Neuronal stem cell (in vitro differentiated cells): ENCODE measurements at regions not wholly inside any gene's neighbourhood (a gene's known extent, or its start where the extent isn't known, plus 50 kb on each side); places are given as distances from the start of the nearest gene placed in this dataset.
"Not testable (repeated sequence)": the region's sequence is repeated elsewhere in the genome, so short reads cannot be mapped to it uniquely, and the experiment has no call there.

Experiments used
- DNase-seq: peaks from one replicate; pipeline ENCODE4 v3.0.0-alpha.2; 2013; ENCODE audit warnings: low spot score
- H2AFZ ChIP-seq: one replicate; pipeline ENCODE4 v1.6.1; 2013; ENCODE audit warnings: mild to moderate bottlenecking, low read length, inconsistent platforms
- H2AK5ac ChIP-seq: 2 replicates; pipeline ENCODE4 v1.6.1; 2013; ENCODE audit warnings: low read depth, mild to moderate bottlenecking, inconsistent platforms, low read length, moderate library complexity, mixed read lengths
- H2BK120ac ChIP-seq: 2 replicates; pipeline ENCODE4 v1.6.1; 2013; ENCODE audit warnings: low read depth, mild to moderate bottlenecking, inconsistent platforms, low read length, moderate library complexity, mixed read lengths
- H2BK12ac ChIP-seq: one replicate; pipeline ENCODE4 v1.6.1; 2013; ENCODE audit warnings: low read length, inconsistent platforms
- H2BK15ac ChIP-seq: 2 replicates; pipeline ENCODE4 v1.6.1; 2013; ENCODE audit warnings: mild to moderate bottlenecking, low read length, inconsistent platforms, mixed read lengths
- H2BK5ac ChIP-seq: one replicate; pipeline ENCODE4 v1.6.1; 2013; ENCODE audit warnings: inconsistent platforms, mild to moderate bottlenecking, low read length, moderate library complexity
- H3K14ac ChIP-seq: one replicate; pipeline ENCODE4 v1.6.1; 2013; ENCODE audit warnings: low read length, inconsistent platforms
- H3K18ac ChIP-seq: 2 replicates; pipeline ENCODE4 v1.6.1; 2013; ENCODE audit warnings: low read length, inconsistent platforms
- H3K23ac ChIP-seq: 2 replicates; pipeline ENCODE4 v1.6.1; 2013; ENCODE audit warnings: low read depth, mild to moderate bottlenecking, mixed read lengths, low read length, inconsistent platforms; ENCODE audit not compliant: poor library complexity
- H3K27ac ChIP-seq: replicated peaks from 3 replicates; pipeline ENCODE4 v1.5.1; 2013; ENCODE audit warnings: low read length, inconsistent platforms
- H3K27me3 ChIP-seq, 3 experiments: 2 replicates each; pipeline ENCODE4 v1.6.1; 2013; ENCODE audit warnings: low read length in 3 of 3, mild to moderate bottlenecking in 2 of 3, inconsistent platforms in 1 of 3, low read depth in 1 of 3, mixed read lengths in 1 of 3, moderate library complexity in 1 of 3; ENCODE audit not compliant: control insufficient read depth in 3 of 3, insufficient read depth in 3 of 3
- H3K36me3 ChIP-seq, 2 donors: replicated peaks in 1 of 2; 2 replicates each; pipeline ENCODE4 v1.6.1; 2013; ENCODE audit warnings: low read length in 2 of 2; ENCODE audit not compliant: control insufficient read depth in 2 of 2, insufficient read depth in 2 of 2
- H3K4ac ChIP-seq: 2 replicates; pipeline ENCODE4 v1.6.1; 2013; ENCODE audit warnings: inconsistent platforms, mild to moderate bottlenecking, low read length, moderate library complexity
- H3K4me1 ChIP-seq, 2 donors: 1 replicate in 1 of 2; 2 replicates in 1 of 2; pipeline ENCODE4 v1.6.1; 2013; ENCODE audit warnings: low read length in 2 of 2, low read depth in 1 of 2; ENCODE audit not compliant: control insufficient read depth in 2 of 2, insufficient read depth in 1 of 2
- H3K4me2 ChIP-seq: one replicate; pipeline ENCODE4 v1.6.1; 2013; ENCODE audit warnings: mild to moderate bottlenecking, low read length, inconsistent platforms; ENCODE audit not compliant: insufficient read depth, poor library complexity, severe bottlenecking
- H3K4me3 ChIP-seq, 2 donors: 2 replicates each; pipeline ENCODE4 v1.5.1; 2013; ENCODE audit warnings: low read length in 2 of 2, mild to moderate bottlenecking in 2 of 2, inconsistent platforms in 1 of 2, moderate library complexity in 1 of 2
- H3K79me1 ChIP-seq: one replicate; pipeline ENCODE4 v1.6.1; 2013; ENCODE audit warnings: low read depth, mild to moderate bottlenecking, inconsistent platforms, low read length, moderate library complexity
- H3K9ac ChIP-seq: one replicate; pipeline ENCODE4 v1.6.1; 2013; ENCODE audit warnings: mild to moderate bottlenecking, low read depth, low read length, inconsistent platforms; ENCODE audit not compliant: poor library complexity
- H3K9me3 ChIP-seq, 2 donors: replicated peaks in 1 of 2; 2 replicates each; pipeline versions ENCODE3 to v1.6.1; 2013; ENCODE audit warnings: low read length in 2 of 2, mild to moderate bottlenecking in 2 of 2, inconsistent platforms in 1 of 2, low read depth in 1 of 2, mixed read lengths in 1 of 2, moderate library complexity in 1 of 2; ENCODE audit not compliant: control insufficient read depth in 2 of 2, insufficient read depth in 1 of 2
- H4K8ac ChIP-seq: one replicate; pipeline ENCODE4 v1.6.1; 2013; ENCODE audit warnings: low read depth, mild to moderate bottlenecking, inconsistent platforms, low read length, moderate library complexity
- H4K91ac ChIP-seq: one replicate; pipeline ENCODE4 v1.6.1; 2013; ENCODE audit warnings: low read length, low read depth, mild to moderate bottlenecking, inconsistent platforms; ENCODE audit not compliant: poor library complexity
- WGBS, 2 donors: extraction: QIAGEN DNeasy Blood & Tissue Kit; methylation state at CpG; one replicate each; pipeline ENCODE4 v1.1.7; 2013; ENCODE audit warnings: missing lambda C conversion rate in 2 of 2, mixed read lengths in 1 of 2; ENCODE audit not compliant: insufficient read length in 2 of 2, insufficient replicate concordance in 1 of 2; ENCODE audit errors: extremely low coverage in 2 of 2; 5-methylcytosine and 5-hydroxymethylcytosine counted together

- no peak overlapping the region for H2AK5ac ChIP-seq
- no peak overlapping the region for H3K23ac ChIP-seq
- no peak overlapping the region for H4K91ac ChIP-seq
- no peak overlapping the region for H3K14ac ChIP-seq
- H3K27me3 ChIP-seq = no peaks in the 10 kb centered on the region
- no peak overlapping the region for H2BK15ac ChIP-seq
- H3K9me3 ChIP-seq = no peaks in the 10 kb centered on the region
- no peak overlapping the region for H4K8ac ChIP-seq
- no peak overlapping the region for H2BK5ac ChIP-seq
- H2BK120ac ChIP-seq = no peak overlapping the region
- no peak overlapping the region for H3K4ac ChIP-seq
- no peak overlapping the region for H2BK12ac ChIP-seq
- no peak overlapping the region for H3K9ac ChIP-seq
- H3K36me3 ChIP-seq = no peaks in the 10 kb centered on the region
- no peak overlapping the region for H3K18ac ChIP-seq
- H3K79me1 ChIP-seq = no peaks in the 10 kb centered on the region
- H3K27ac ChIP-seq = no peak overlapping the region
- DNase-seq = no peak
- H3K4me1 ChIP-seq = no peaks in the 10 kb centered on the region
- no peak overlapping the region for H3K4me3 ChIP-seq
- H2AFZ ChIP-seq = no peak overlapping the region
- no CpG with 5 or more reads among the region's 7 CpGs for WGBS, 2 donors
- no peak overlapping the region for H3K4me2 ChIP-seq
Observed at GRCh38 chr21:35274923-35275322, 225.8 kb upstream of the RUNX1 start.

DNA sequence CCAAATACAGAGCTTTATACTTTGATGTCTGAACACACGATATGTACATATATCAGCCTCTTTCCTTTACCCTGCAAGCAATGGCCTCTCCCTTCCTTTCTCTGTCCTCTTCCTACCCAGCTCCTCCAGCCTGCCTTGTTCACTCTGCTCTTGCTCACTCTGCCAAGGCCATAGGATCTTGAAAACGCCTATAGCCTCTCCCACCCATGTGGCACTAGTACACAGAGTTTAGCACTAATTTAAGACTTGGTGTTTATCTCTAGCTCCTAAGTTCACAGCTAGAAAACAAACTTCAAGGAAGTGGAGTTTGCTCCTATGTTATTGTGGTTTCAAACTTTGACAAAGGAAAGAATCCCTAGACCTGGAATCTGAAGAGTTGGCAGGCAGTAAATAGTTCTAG lies 225.0 kb upstream of the RUNX1 start:
- no peaks in the 10 kb centered on the region for H3K4me1 ChIP-seq
- H3K4me2 ChIP-seq = no peak overlapping the region
- no peak overlapping the region for H2BK120ac ChIP-seq
- H4K91ac ChIP-seq = no peak overlapping the region
- no peak overlapping the region for H3K14ac ChIP-seq
- no peak overlapping the region for H2BK12ac ChIP-seq
- H3K27me3 ChIP-seq = no peaks in the 10 kb centered on the region
- no peak overlapping the region for H3K23ac ChIP-seq
- H3K18ac ChIP-seq = no peak overlapping the region
- H3K9me3 ChIP-seq = no peaks in the 10 kb centered on the region
- no CpG with 5 or more reads among the region's 2 CpGs for WGBS, 2 donors
- H3K36me3 ChIP-seq = no peaks in the 10 kb centered on the region
- no peak overlapping the region for H2BK5ac ChIP-seq
- no peak overlapping the region for H2AK5ac ChIP-seq
- H2BK15ac ChIP-seq = no peak overlapping the region
- no peak overlapping the region for H2AFZ ChIP-seq
- H3K27ac ChIP-seq = no peak overlapping the region
- no peak overlapping the region for H3K4me3 ChIP-seq
- DNase-seq = no peak
- H3K4ac ChIP-seq = no peak overlapping the region
- no peak overlapping the region for H3K9ac ChIP-seq
- H4K8ac ChIP-seq = no peak overlapping the region
- no peaks in the 10 kb centered on the region for H3K79me1 ChIP-seq

DNA sequence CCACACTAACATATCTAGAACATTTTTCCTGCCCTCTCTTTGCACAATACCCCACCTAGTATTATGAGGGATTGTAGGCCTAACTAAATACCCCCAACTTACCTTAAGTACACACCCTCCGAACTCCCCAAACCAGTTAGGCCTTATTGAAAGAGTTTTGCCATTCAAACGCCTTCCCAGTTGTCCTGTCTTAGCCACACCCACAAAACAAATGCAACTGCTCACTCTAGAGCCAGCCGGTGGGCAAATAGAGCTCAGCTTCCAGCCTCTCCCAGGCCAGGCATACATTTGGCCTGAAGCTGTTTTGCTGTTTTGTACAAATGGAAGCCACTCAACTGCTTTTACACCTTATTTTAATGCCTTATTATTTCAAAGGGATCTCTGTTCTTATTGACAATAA lies 224.2 kb upstream of the RUNX1 start:
- H4K91ac ChIP-seq = no peak overlapping the region
- WGBS, 2 donors = no CpG with 5 or more reads among the region's 3 CpGs

GRCh38 chr21:35271344-35272118 lies 222.4 kb upstream of the RUNX1 start:
- DNase-seq, H2BK120ac ChIP-seq, H4K91ac ChIP-seq, H3K79me1 ChIP-seq, H3K4me2 ChIP-seq, H3K23ac ChIP-seq, H2BK12ac ChIP-seq, H2BK15ac ChIP-seq, H3K27ac ChIP-seq, H3K14ac ChIP-seq, H4K8ac ChIP-seq, H3K4me1 ChIP-seq, H3K9ac ChIP-seq, H3K18ac ChIP-seq, H3K4me3 ChIP-seq, H2AFZ ChIP-seq, H2BK5ac ChIP-seq, H3K36me3 ChIP-seq, H3K4ac ChIP-seq, H3K9me3 ChIP-seq, H2AK5ac ChIP-seq, H3K27me3 ChIP-seq: not testable (repeated sequence)
- WGBS, 2 donors = no CpG with 5 or more reads among the region's 4 CpGs

More for the DNA sequence above, 224.2 kb upstream of the RUNX1 start:
- Histone ChIP-seq H3K4me1 (no peaks in the 10 kb centered on the region), H2BK12ac (no peak overlapping the region), H3K18ac (no peak overlapping the region), H3K36me3 (no peaks in the 10 kb centered on the region), H2BK5ac (no peak overlapping the region), H2AFZ (no peak overlapping the region), H3K27ac (no peak overlapping the region), H3K9ac (no peak overlapping the region), H3K79me1 (no peaks in the 10 kb centered on the region), H2BK120ac (no peak overlapping the region), H3K4me3 (no peak overlapping the region), H3K9me3 (no peaks in the 10 kb centered on the region), H3K4me2 (no peak overlapping the region), H2AK5ac (no peak overlapping the region), H2BK15ac (no peak overlapping the region), H4K8ac (no peak overlapping the region), H3K27me3 (no peaks in the 10 kb centered on the region), H3K14ac (no peak overlapping the region), H3K4ac (no peak overlapping the region), H3K23ac (no peak overlapping the region)
- DNase-seq = no peak
